ENCODE measurements at regions not wholly inside any gene's neighbourhood (a gene's known extent, or its start where the extent isn't known, plus 50 kb on each side); places are given as distances from the start of the nearest gene placed in this dataset.

GRCh38 chr6:14983599-14984518 is 262.0 kb upstream of the JARID2 start:
- no peaks in the 10 kb centered on the region for H4K20me1 ChIP-seq (ENCODE audit: insufficient read depth, low read length)
- no peaks in the 10 kb centered on the region for H3K27me3 ChIP-seq (ENCODE audit: control insufficient read depth in 1 of 2, insufficient read depth in 2 of 2, low read length in 2 of 2)
- no peak overlapping the region for H3K27ac ChIP-seq (ENCODE audit: extremely low read length, insufficient read depth, low read length)
- no TSS peak for BruUV-seq (replicated peaks)
- in situ Hi-C loops (cut with HindIII; ENCODE audit: extremely low pct_ligation_motif_present, low pct_unique_long_range_greater_than_20kb) (no loop called here), intact Hi-C loops (cut with micrococcal nuclease; ENCODE audit: unreplicated experiment) (no loop called here)
- ChIA-PET CTCF (ENCODE audit: low intra/inter-chr PET ratio, low total read pairs) (no interaction called here), POLR2A (no interaction called here)
- H3K4me3 ChIP-seq (replicated peaks in 1 of 3; ENCODE audit: insufficient read depth in 1 of 3, low read depth in 2 of 3, low read length in 3 of 3), result no peak overlapping the region
- ATAC-seq, result no peak
- H2AFZ ChIP-seq (ENCODE audit: low read length), result no peak overlapping the region
- FAIRE-seq, result no peak
- no peaks in the 10 kb centered on the region for H3K36me3 ChIP-seq (replicated peaks in 1 of 2; ENCODE audit: control insufficient read depth in 1 of 2, insufficient read depth in 2 of 2, low read length in 2 of 2)
- no peak for DNase-seq (ENCODE audit: low spot score)
- H3K4me2 ChIP-seq (ENCODE audit: low read depth, low read length), result no peak overlapping the region
- H3K9me3 ChIP-seq (ENCODE audit: low read length), result no peaks in the 10 kb centered on the region
- no peaks in the 10 kb centered on the region for H3K79me2 ChIP-seq (ENCODE audit: insufficient read depth, low read length)
- no peak overlapping the region for H3K9ac ChIP-seq (ENCODE audit: insufficient read depth, low read depth, low read length)
- WGBS (ENCODE audit: low lambda C conversion rate), result 9% methylated on average over 4 of the region's 5 CpGs
- no peaks in the 10 kb centered on the region for H3K4me1 ChIP-seq (ENCODE audit: insufficient read depth, low read length)
- TF ChIP-seq DNMT1 (CRISPR knock-in tag; IDR thresholded peaks at IDR 0.05) (no peak), ZSCAN12 (CRISPR knock-in tag; IDR thresholded peaks at IDR 0.05) (no peak), TOE1 (CRISPR knock-in tag; IDR thresholded peaks at IDR 0.05) (no peak), ZNF552 (CRISPR knock-in tag; IDR thresholded peaks at IDR 0.05; ENCODE audit: borderline replicate concordance) (no peak), SOX6 (IDR thresholded peaks at IDR 0.05) (no peak), SOX6 (CRISPR knock-in tag; IDR thresholded peaks at IDR 0.05) (no peak), ZNF562 (CRISPR knock-in tag; IDR thresholded peaks at IDR 0.05; ENCODE audit: borderline replicate concordance) (no peak), RELA (CRISPR knock-in tag; IDR thresholded peaks at IDR 0.05) (no peak), FOXP4 (CRISPR knock-in tag; IDR thresholded peaks at IDR 0.05) (no peak), CEBPG (CRISPR knock-in tag; IDR thresholded peaks at IDR 0.05) (no peak), ZNF605 (CRISPR knock-in tag; IDR thresholded peaks at IDR 0.05) (no peak), ZNF724P (CRISPR knock-in tag; IDR thresholded peaks at IDR 0.05; ENCODE audit: borderline replicate concordance) (no peak), ATAD3A (CRISPR knock-in tag; IDR thresholded peaks at IDR 0.05) (no peak), ZNF224 (CRISPR knock-in tag; IDR thresholded peaks at IDR 0.05) (no peak), TERF1 (CRISPR knock-in tag; IDR thresholded peaks at IDR 0.05) (no peak), POGK (CRISPR knock-in tag; conservative IDR thresholded peaks at IDR 0.05) (no peak), RFX1 (IDR thresholded peaks at IDR 0.05) (no peak)

All from HepG2 (cell line).